ENCODE measurements at regions not wholly inside any gene's neighbourhood (a gene's known extent, or its start where the extent isn't known, plus 50 kb on each side); places are given as distances from the start of the nearest gene placed in this dataset.

DNA sequence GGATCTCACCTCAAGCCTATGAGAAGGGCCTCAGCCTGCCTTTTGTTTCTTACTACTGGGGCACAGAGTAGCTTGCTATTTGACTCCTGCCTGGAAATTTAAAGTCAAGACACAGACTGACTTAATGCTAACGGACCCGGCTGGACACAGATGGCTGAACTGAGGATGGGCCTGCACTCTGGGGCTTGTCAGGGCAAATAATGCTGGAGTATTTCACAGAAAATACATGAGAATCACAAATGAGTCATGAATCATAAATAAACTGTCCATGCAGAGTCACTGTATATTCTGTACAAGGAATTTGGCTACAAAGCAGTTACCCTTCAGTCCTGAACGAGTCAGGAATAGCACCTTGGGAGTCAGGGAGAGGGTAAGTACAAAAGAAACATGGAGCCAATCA lies 683.2 kb upstream of the FOXG1 start:
- peaks cover 19% of the 10 kb centered on the region for H3K4me1 Mint-ChIP-seq (ENCODE audit: low read depth, unreplicated experiment)
- intact Hi-C loops (cut with micrococcal nuclease; ENCODE audit: unreplicated experiment) = no loop called here
- Histone ChIP-seq H3K27me3 (replicated peaks; ENCODE audit: control insufficient read depth, insufficient read depth, low read length) (no peaks in the 10 kb centered on the region), H3K4me1 (peaks cover 22% of the 10 kb centered on the region), H3K36me3 (ENCODE audit: control insufficient read depth, insufficient read depth, low read length) (no peaks in the 10 kb centered on the region), H3K4me3 (ENCODE audit: low read depth, low read length) (no peak overlapping the region), H3K9me3 (no peaks in the 10 kb centered on the region)
- no TSS peak for BruUV-seq (replicated peaks)
- ChIA-PET POLR2A (no interaction called here), CTCF (no interaction called here)
- no peaks in the 10 kb centered on the region for H3K9me3 Mint-ChIP-seq (ENCODE audit: unreplicated experiment)
- TF ChIP-seq CTCF (IDR thresholded peaks at IDR 0.05; ENCODE audit: insufficient read depth in 1 of 2, low read depth in 1 of 2, low read length in 1 of 2, severe bottlenecking in 1 of 2, unreplicated experiment in 1 of 2) = no peak
- no peak overlapping the region for H3K4me3 Mint-ChIP-seq (ENCODE audit: unreplicated experiment)
- H3K27ac Mint-ChIP-seq (ENCODE audit: unreplicated experiment) = no peak overlapping the region
- H3K27me3 Mint-ChIP-seq (ENCODE audit: insufficient read depth, unreplicated experiment) = no peaks in the 10 kb centered on the region
- no peaks in the 10 kb centered on the region for H3K36me3 Mint-ChIP-seq (ENCODE audit: insufficient read depth, unreplicated experiment)
- DNase-seq = no peak

- POLR2A ChIA-PET = no interaction called here
- no peaks in the 10 kb centered on the region for H3K27me3 ChIP-seq (replicated peaks; ENCODE audit: control insufficient read depth, insufficient read depth, low read length)
- no peaks in the 10 kb centered on the region for H3K9me3 ChIP-seq
- no TSS peak for BruUV-seq (replicated peaks)
- no peak for DNase-seq
- peaks cover 22% of the 10 kb centered on the region for H3K4me1 ChIP-seq
- Mint-ChIP-seq H3K4me3 (ENCODE audit: unreplicated experiment) (no peak overlapping the region), H3K27ac (ENCODE audit: unreplicated experiment) (no peak overlapping the region), H3K9me3 (ENCODE audit: unreplicated experiment) (no peaks in the 10 kb centered on the region), H3K36me3 (ENCODE audit: insufficient read depth, unreplicated experiment) (no peaks in the 10 kb centered on the region), H3K4me1 (ENCODE audit: low read depth, unreplicated experiment) (peaks cover 9% of the 10 kb centered on the region), H3K27me3 (ENCODE audit: insufficient read depth, unreplicated experiment) (no peaks in the 10 kb centered on the region)
- no peak overlapping the region for H3K4me3 ChIP-seq (ENCODE audit: low read depth, low read length)
- CTCF ChIA-PET = no interaction called here
- intact Hi-C loops (cut with micrococcal nuclease; ENCODE audit: unreplicated experiment) = no loop called here
- no peaks in the 10 kb centered on the region for H3K36me3 ChIP-seq (ENCODE audit: control insufficient read depth, insufficient read depth, low read length)
- TF ChIP-seq CTCF (IDR thresholded peaks at IDR 0.05; ENCODE audit: insufficient read depth in 1 of 2, low read depth in 1 of 2, low read length in 1 of 2, severe bottlenecking in 1 of 2, unreplicated experiment in 1 of 2) = no peak
Observed at GRCh38 chr14:28088125-28088524, 678.5 kb upstream of the FOXG1 start.

DNA sequence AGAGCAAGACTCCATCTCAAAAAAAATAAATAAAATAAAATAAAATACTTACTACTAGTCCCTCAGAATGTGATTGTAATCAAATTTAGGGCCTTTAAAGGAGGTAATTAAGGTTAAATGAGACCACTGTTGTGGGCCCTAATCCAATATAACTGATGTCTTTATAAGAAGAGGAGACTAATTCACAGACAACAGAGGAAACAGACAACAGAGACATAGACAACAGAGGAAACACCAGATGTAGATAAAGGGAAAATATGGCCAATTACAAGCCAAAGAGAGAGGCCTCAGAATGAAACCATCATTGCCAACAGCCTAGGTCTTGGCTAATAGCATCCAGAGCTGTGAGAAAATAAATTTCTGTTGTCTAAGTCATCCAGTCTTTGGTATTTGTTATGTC lies 669.0 kb upstream of the FOXG1 start:
- H3K36me3 ChIP-seq (ENCODE audit: control insufficient read depth, insufficient read depth, low read length) = no peaks in the 10 kb centered on the region
- Mint-ChIP-seq H3K27ac (ENCODE audit: unreplicated experiment) (no peak overlapping the region), H3K4me3 (ENCODE audit: unreplicated experiment) (no peak overlapping the region), H3K36me3 (ENCODE audit: insufficient read depth, unreplicated experiment) (no peaks in the 10 kb centered on the region), H3K4me1 (ENCODE audit: low read depth, unreplicated experiment) (no peaks in the 10 kb centered on the region), H3K27me3 (ENCODE audit: insufficient read depth, unreplicated experiment) (no peaks in the 10 kb centered on the region), H3K9me3 (ENCODE audit: unreplicated experiment) (no peaks in the 10 kb centered on the region)
- H3K4me3 ChIP-seq (ENCODE audit: low read depth, low read length) = no peak overlapping the region
- no peaks in the 10 kb centered on the region for H3K9me3 ChIP-seq
- H3K27me3 ChIP-seq (replicated peaks; ENCODE audit: control insufficient read depth, insufficient read depth, low read length) = no peaks in the 10 kb centered on the region
- ChIA-PET CTCF (no interaction called here), POLR2A (no interaction called here)
- no peak for DNase-seq
- TF ChIP-seq CTCF (IDR thresholded peaks at IDR 0.05; ENCODE audit: insufficient read depth in 1 of 2, low read depth in 1 of 2, low read length in 1 of 2, severe bottlenecking in 1 of 2, unreplicated experiment in 1 of 2) = no peak
- BruUV-seq (replicated peaks) = no TSS peak
- no peaks in the 10 kb centered on the region for H3K4me1 ChIP-seq
- intact Hi-C loops (cut with micrococcal nuclease; ENCODE audit: unreplicated experiment) = no loop called here

Data from Caco-2 (cell line).